HG02884 (cell line): ENCODE measurements at regions not wholly inside any gene's neighbourhood (a gene's known extent, or its start where the extent isn't known, plus 50 kb on each side); places are given as distances from the start of the nearest gene placed in this dataset.

Experiments used
- ATAC-seq: cut with Tn5 transposase; IDR thresholded peaks from one replicate; pipeline ENCODE4 v1.9.1; 2021; ENCODE audit warnings: mild to moderate bottlenecking, moderate library complexity; ENCODE audit not compliant: unreplicated experiment

- ATAC-seq: no peak
These were observed 238.3 kb upstream of the MVB12B start for GRCh38 chr9:126088336-126088735.

GRCh38 chr9:126089789-126090188, 236.8 kb upstream of the MVB12B start:
- ATAC-seq: no peak

- ATAC-seq: no peak
These were observed 232.9 kb upstream of the MVB12B start for GRCh38 chr9:126093771-126094170.

- no peak for ATAC-seq
These were observed 231.0 kb upstream of the MVB12B start for GRCh38 chr9:126095546-126096190.

GRCh38 chr9:126096340-126096739, 230.3 kb upstream of the MVB12B start:
- ATAC-seq: no peak

- no peak for ATAC-seq
These were observed 228.9 kb upstream of the MVB12B start for GRCh38 chr9:126097679-126098078.

- no peak for ATAC-seq
These were observed 220.2 kb upstream of the MVB12B start for GRCh38 chr9:126106404-126106803.

GRCh38 chr9:126107693-126108092, 218.9 kb upstream of the MVB12B start:
- no peak for ATAC-seq

- ATAC-seq: no peak
These were observed 218.4 kb upstream of the MVB12B start for GRCh38 chr9:126108240-126108639.

- ATAC-seq: no peak
These were observed 217.1 kb upstream of the MVB12B start for GRCh38 chr9:126109575-126109974.

- no peak for ATAC-seq
These were observed 215.1 kb upstream of the MVB12B start for GRCh38 chr9:126111556-126111955.

GRCh38 chr9:126112135-126112720, 214.4 kb upstream of the MVB12B start:
- ATAC-seq: no peak

- no peak for ATAC-seq
These were observed 213.5 kb upstream of the MVB12B start for GRCh38 chr9:126113176-126113575.

GRCh38 chr9:126113756-126114408, 212.7 kb upstream of the MVB12B start:
- no peak for ATAC-seq

- ATAC-seq: no peak
These were observed 212.2 kb upstream of the MVB12B start for GRCh38 chr9:126114409-126114760.

GRCh38 chr9:126114850-126115460, 211.7 kb upstream of the MVB12B start:
- ATAC-seq: no peak

- ATAC-seq: no peak
These were observed 210.1 kb upstream of the MVB12B start for GRCh38 chr9:126116351-126117157.

- ATAC-seq: no peak
These were observed 209.5 kb upstream of the MVB12B start for GRCh38 chr9:126117158-126117425.

GRCh38 chr9:126117631-126118030, 209.0 kb upstream of the MVB12B start:
- ATAC-seq: no peak

GRCh38 chr9:126119731-126120130, 206.9 kb upstream of the MVB12B start:
- ATAC-seq: no peak

- no peak for ATAC-seq
These were observed 203.6 kb upstream of the MVB12B start for GRCh38 chr9:126122901-126123616.
